Urinary bladder (tissue), 3 donors: ENCODE measurements at regions not wholly inside any gene's neighbourhood (a gene's known extent, or its start where the extent isn't known, plus 50 kb on each side); places are given as distances from the start of the nearest gene placed in this dataset.

Experiments used
- DNase-seq: peaks from one replicate; pipeline ENCODE4 v3.0.0-alpha.2; 2015; ENCODE audit errors: extremely low spot score
- H3K27ac ChIP-seq: one replicate; pipeline ENCODE4 v1.5.1; 2013; ENCODE audit warnings: low read depth, mild to moderate bottlenecking, moderate library complexity
- H3K36me3 ChIP-seq: one replicate; pipeline ENCODE4 v1.6.1; 2013; ENCODE audit warnings: mild to moderate bottlenecking, moderate library complexity; ENCODE audit not compliant: insufficient read depth
- H3K4me1 ChIP-seq: one replicate; pipeline ENCODE4 v1.6.1; 2013; ENCODE audit warnings: mild to moderate bottlenecking, moderate library complexity; ENCODE audit not compliant: insufficient read depth
- H3K4me3 ChIP-seq: one replicate; pipeline ENCODE4 v1.5.1; 2013; ENCODE audit warnings: low read depth, low read length
- WGBS: extraction: QIAGEN DNeasy Blood & Tissue Kit; methylation state at CpG from one replicate; pipeline ENCODE4 v1.1.7; 2013; 5-methylcytosine and 5-hydroxymethylcytosine counted together
- donor health status: healthy with polysubstance abuse.
- donor health status: healthy.

GRCh38 chr12:77131977-77132490 lies 66.7 kb upstream of the E2F7 start:
- Histone ChIP-seq H3K4me3 (no peak overlapping the region), H3K4me1 (no peaks in the 10 kb centered on the region), H3K27ac (no peak overlapping the region), H3K36me3 (no peaks in the 10 kb centered on the region)
- DNase-seq = no peak
- 74% methylated on average over 2 of the region's 2 CpGs for WGBS

- WGBS = 58% methylated on average over 6 of the region's 6 CpGs
- no peaks in the 10 kb centered on the region for H3K36me3 ChIP-seq
Observed at GRCh38 chr12:77130193-77130592, 64.8 kb upstream of the E2F7 start.

GRCh38 chr12:77124767-77125166 lies 59.4 kb upstream of the E2F7 start:
- 73% methylated on average over 2 of the region's 2 CpGs for WGBS
- Histone ChIP-seq H3K4me1 (no peaks in the 10 kb centered on the region), H3K27ac (no peak overlapping the region), H3K36me3 (no peaks in the 10 kb centered on the region), H3K4me3 (no peak overlapping the region)
- DNase-seq = no peak

More at GRCh38 chr12:77130193-77130592, 64.8 kb upstream of the E2F7 start:
- Histone ChIP-seq H3K4me1 (no peaks in the 10 kb centered on the region), H3K27ac (no peak overlapping the region), H3K4me3 (no peak overlapping the region)
- DNase-seq = no peak

- no peaks in the 10 kb centered on the region for H3K4me1 ChIP-seq
- no peak overlapping the region for H3K4me3 ChIP-seq
- no peak overlapping the region for H3K27ac ChIP-seq
- DNase-seq = no peak
- H3K36me3 ChIP-seq = no peaks in the 10 kb centered on the region
Observed at GRCh38 chr12:77122661-77123060, 57.3 kb upstream of the E2F7 start.

GRCh38 chr12:77122236-77122635 lies 56.9 kb upstream of the E2F7 start:
- no peaks in the 10 kb centered on the region for H3K36me3 ChIP-seq
- WGBS = 60% methylated on average over 4 of the region's 4 CpGs
- no peak overlapping the region for H3K27ac ChIP-seq
- H3K4me3 ChIP-seq = no peak overlapping the region
- H3K4me1 ChIP-seq = no peaks in the 10 kb centered on the region
- no peak for DNase-seq

- Histone ChIP-seq H3K36me3 (no peaks in the 10 kb centered on the region), H3K4me1 (no peaks in the 10 kb centered on the region), H3K27ac (no peak overlapping the region), H3K4me3 (no peak overlapping the region)
- no peak for DNase-seq
- 90% methylated on average over 1 of the region's 1 CpG for WGBS
Observed at GRCh38 chr12:77120156-77121085, 55.1 kb upstream of the E2F7 start.

GRCh38 chr12:77118696-77119095 lies 53.3 kb upstream of the E2F7 start:
- Histone ChIP-seq H3K27ac (no peak overlapping the region), H3K4me1 (no peaks in the 10 kb centered on the region), H3K36me3 (no peaks in the 10 kb centered on the region), H3K4me3 (no peak overlapping the region)
- DNase-seq = no peak
- 67% methylated on average over 2 of the region's 2 CpGs for WGBS

- WGBS = 82% methylated on average over 2 of the region's 2 CpGs
- Histone ChIP-seq H3K4me1 (no peaks in the 10 kb centered on the region), H3K27ac (no peak overlapping the region), H3K4me3 (no peak overlapping the region), H3K36me3 (no peaks in the 10 kb centered on the region)
- DNase-seq = no peak
Observed at GRCh38 chr12:77116277-77116676, 50.9 kb upstream of the E2F7 start.

GRCh38 chr12:77115471-77115870 lies 50.1 kb upstream of the E2F7 start:
- Histone ChIP-seq H3K4me1 (no peaks in the 10 kb centered on the region), H3K36me3 (no peaks in the 10 kb centered on the region), H3K27ac (no peak overlapping the region), H3K4me3 (no peak overlapping the region)
- 93% methylated on average over 1 of the region's 1 CpG for WGBS
- no peak for DNase-seq
